SK-N-SH (cell line): ENCODE measurements at regions not wholly inside any gene's neighbourhood (a gene's known extent, or its start where the extent isn't known, plus 50 kb on each side); places are given as distances from the start of the nearest gene placed in this dataset.

Source experiments
- CTCF ChIA-PET: fragments of 300-600, 350-600 bp; formaldehyde crosslinking; extraction: SDS; loops from one replicate; lab custom pipeline; 2021; lab: Yijun Ruan, JAX
- POLR2A ChIA-PET: fragments of 350-600 bp; sonication (Branson Sonifier 250); formaldehyde crosslinking; extraction: SDS; loops from one replicate; lab custom pipeline; 2020; ENCODE audit warnings: antibody characterized with exemption, inconsistent platforms; lab: Yijun Ruan, JAX
- DNase-seq: peaks from one replicate; pipeline ENCODE4 v3.0.0; 2012
- H2AFZ ChIP-seq: fragments of 200-600 bp; sonication (generic); 2 replicates; pipeline ENCODE4 v1.8.1; 2016; ENCODE audit warnings: antibody characterized with exemption, mild to moderate bottlenecking, low read depth
- H3F3A ChIP-seq: fragments of 200-600 bp; sonication (generic); replicated peaks from 2 replicates; pipeline ENCODE3; 2016; ENCODE audit warnings: antibody characterized with exemption, mild to moderate bottlenecking; ENCODE audit not compliant: insufficient read depth
- H3K27ac ChIP-seq, 2 experiments: fragments of 200-500 bp in 1 of 2; fragments of 200-600 bp in 1 of 2; sonication (Bioruptor generic) in 1 of 2; sonication (generic), shearing (Covaris generic) in 1 of 2; 2 replicates each; pipeline versions ENCODE4 v1.5.1 to v1.6.1; 2014 to 2016; ENCODE audit warnings: low read depth in 2 of 2, inconsistent platforms in 1 of 2, low read length in 1 of 2, mild to moderate bottlenecking in 1 of 2, mixed read lengths in 1 of 2
- H3K27me3 ChIP-seq: fragments of 200-600 bp; sonication (generic), shearing (Covaris generic); 2 replicates; pipeline ENCODE4 v1.6.1; 2016; ENCODE audit warnings: mixed run types; ENCODE audit not compliant: insufficient read depth
- H3K36me3 ChIP-seq, 2 experiments: fragments of 200-500 bp in 1 of 2; fragments of 200-600 bp in 1 of 2; sonication (Bioruptor generic) in 1 of 2; sonication (generic) in 1 of 2; replicated peaks in 1 of 2; 2 replicates each; pipeline versions ENCODE3 to v1.5.1; 2014 to 2016; ENCODE audit warnings: low read length in 1 of 2, mild to moderate bottlenecking in 1 of 2; ENCODE audit not compliant: insufficient read depth in 2 of 2, control insufficient read depth in 1 of 2
- H3K4me1 ChIP-seq, 2 experiments: fragments of 200-500 bp in 1 of 2; fragments of 200-600 bp in 1 of 2; sonication (Bioruptor generic) in 1 of 2; sonication (generic), shearing (Covaris generic) in 1 of 2; 2 replicates each; pipeline versions ENCODE4 v1.5.1 to v1.6.1; 2014 to 2016; ENCODE audit warnings: low read depth in 1 of 2, low read length in 1 of 2, mixed run types in 1 of 2; ENCODE audit not compliant: insufficient read depth in 2 of 2, control insufficient read depth in 1 of 2
- H3K4me2 ChIP-seq: fragments of 200-600 bp; sonication (generic), shearing (Covaris generic); 2 replicates; pipeline ENCODE4 v1.6.1; 2017; ENCODE audit warnings: mixed run types
- H3K4me3 ChIP-seq, 2 experiments: fragments of 200-500 bp in 1 of 2; fragments of 200-600 bp in 1 of 2; sonication (Bioruptor generic) in 1 of 2; sonication (generic), shearing (Covaris generic) in 1 of 2; 2 replicates each; pipeline versions ENCODE4 v1.5.1 to v1.8.1; 2014 to 2016; ENCODE audit warnings: low read depth in 2 of 2, inconsistent platforms in 1 of 2, low read length in 1 of 2, mild to moderate bottlenecking in 1 of 2, mixed read lengths in 1 of 2, moderate library complexity in 1 of 2
- H3K79me2 ChIP-seq: fragments of 200-600 bp; sonication (generic); 2 replicates; pipeline ENCODE4 v1.8.1; 2017; ENCODE audit warnings: mild to moderate bottlenecking; ENCODE audit not compliant: insufficient read depth
- H3K9ac ChIP-seq: fragments of 200-600 bp; sonication (generic); 2 replicates; pipeline ENCODE4 v1.6.1; 2017; ENCODE audit warnings: mixed run types
- H3K9me2 ChIP-seq: fragments of 200-600 bp; sonication (generic); 2 replicates; pipeline ENCODE4 v1.6.1; 2017; ENCODE audit warnings: mixed run types
- H3K9me3 ChIP-seq: fragments of 200-600 bp; sonication (generic); 2 replicates; pipeline ENCODE4 v1.6.1; 2017; ENCODE audit warnings: mixed run types, mild to moderate bottlenecking, moderate library complexity
- H4K20me1 ChIP-seq: fragments of 200-600 bp; sonication (generic); 2 replicates; pipeline ENCODE4 v1.6.1; 2017; ENCODE audit warnings: mild to moderate bottlenecking, mixed run types; ENCODE audit not compliant: insufficient read depth
- ELF1 ChIP-seq: IDR thresholded peaks from 2 replicates; pipeline ENCODE4 v1.4.0; 2012
- EP300 ChIP-seq, 2 experiments: IDR thresholded peaks; 2 replicates each; pipeline versions ENCODE4 v1.4.0 to v1.6.1; 2012; ENCODE audit warnings: borderline replicate concordance in 1 of 2, low read depth in 1 of 2, low read length in 1 of 2
- EZH2phosphoT487 ChIP-seq: fragments of 200-600 bp; sonication (generic); IDR thresholded peaks from 2 replicates; pipeline ENCODE4 v1.6.1; 2017; ENCODE audit warnings: low read depth, mixed run types, mild to moderate bottlenecking, antibody characterized with exemption, moderate library complexity, borderline replicate concordance
- FOXJ3 ChIP-seq: sonication (generic); formaldehyde crosslinking; IDR thresholded peaks from 2 replicates; pipeline ENCODE4 v1.5.1; 2020; ENCODE audit warnings: mild to moderate bottlenecking, missing genetic modification reagents
- GABPA ChIP-seq: IDR thresholded peaks from 2 replicates; pipeline ENCODE4 v1.4.0; 2012; ENCODE audit warnings: low read depth, mild to moderate bottlenecking
- JUND ChIP-seq: IDR thresholded peaks from 2 replicates; pipeline ENCODE4 v1.4.0; 2012
- MEF2A ChIP-seq: IDR thresholded peaks from 2 replicates; pipeline ENCODE4 v1.4.0; 2012; ENCODE audit warnings: low read depth, borderline replicate concordance
- NFIC ChIP-seq: IDR thresholded peaks from 2 replicates; pipeline ENCODE4 v1.4.0; 2012; ENCODE audit warnings: borderline replicate concordance
- NRF1 ChIP-seq: IDR thresholded peaks from 2 replicates; pipeline ENCODE4 v1.6.1; 2012; ENCODE audit warnings: low read depth, mild to moderate bottlenecking, low read length
- PBX3 ChIP-seq: IDR thresholded peaks from 2 replicates; pipeline ENCODE4; 2012
- RAD21 ChIP-seq: IDR thresholded peaks from 2 replicates; pipeline ENCODE4 v1.6.1; 2012; ENCODE audit warnings: mild to moderate bottlenecking, low read length
- RCOR1 ChIP-seq: fragments of 150-350 bp; IDR thresholded peaks from 2 replicates; pipeline ENCODE4 v1.6.1; 2017; ENCODE audit warnings: antibody characterized with exemption, low read length
- SMC3 ChIP-seq: IDR thresholded peaks from 2 replicates; pipeline ENCODE4 v1.6.1; 2012; ENCODE audit warnings: low read depth, low read length, improper control_type of control experiment
- TAF1 ChIP-seq: IDR thresholded peaks from 2 replicates; pipeline ENCODE4 v1.6.1; 2012; ENCODE audit warnings: low read depth, mild to moderate bottlenecking, low read length, moderate library complexity, borderline replicate concordance
- TCF12 ChIP-seq: IDR thresholded peaks from 2 replicates; pipeline ENCODE4 v1.4.0; 2012
- TEAD4 ChIP-seq: IDR thresholded peaks from 2 replicates; pipeline ENCODE4 v1.4.0; 2012; ENCODE audit warnings: mild to moderate bottlenecking, borderline replicate concordance; ENCODE audit not compliant: insufficient read depth
- USF1 ChIP-seq: IDR thresholded peaks from 2 replicates; pipeline ENCODE4 v1.4.0; 2012; ENCODE audit warnings: low read depth, borderline replicate concordance
- WGBS: methylation state at CpG from one replicate; pipeline ENCODE4 v1.1.6; 2017; ENCODE audit warnings: low lambda C conversion rate; 5-methylcytosine and 5-hydroxymethylcytosine counted together
- TF ChIP-seq, protein P1 (sequence below): IDR thresholded peaks from 2 replicates; pipeline ENCODE4 v1.6.1; 2012; ENCODE audit warnings: mild to moderate bottlenecking, low read depth, low read length, moderate library complexity
- TF ChIP-seq, protein P2 (sequence below): fragments of 150-350 bp; IDR thresholded peaks from 2 replicates; pipeline ENCODE4 v1.6.1; 2017; ENCODE audit warnings: antibody characterized with exemption, low read length, low read depth, borderline replicate concordance
- TF ChIP-seq, protein P3 (sequence below): IDR thresholded peaks from 2 replicates; pipeline ENCODE4 v1.4.0; 2012; ENCODE audit warnings: low read depth, borderline replicate concordance

DNA sequence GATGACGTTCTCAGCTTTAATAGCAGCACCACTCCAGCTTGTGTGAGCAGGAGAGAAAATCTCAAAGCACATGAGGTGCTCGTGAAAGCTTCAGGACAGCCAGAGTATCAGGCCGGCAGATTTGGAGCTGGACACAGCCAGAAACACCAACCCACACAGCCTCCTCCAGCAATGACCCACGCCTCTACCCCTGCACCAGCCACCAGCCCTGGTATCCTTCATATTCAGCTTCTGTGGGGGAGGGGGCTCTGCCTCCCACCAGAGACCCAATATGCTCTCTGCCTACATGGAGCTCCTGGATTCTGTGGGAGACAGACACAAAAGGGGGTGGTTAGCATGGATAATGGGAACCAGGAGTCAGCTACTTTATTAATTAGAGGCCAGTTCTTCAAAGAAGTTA, 133.6 kb upstream of the FMN2 start (continued):
- TF ChIP-seq, protein P1, sequence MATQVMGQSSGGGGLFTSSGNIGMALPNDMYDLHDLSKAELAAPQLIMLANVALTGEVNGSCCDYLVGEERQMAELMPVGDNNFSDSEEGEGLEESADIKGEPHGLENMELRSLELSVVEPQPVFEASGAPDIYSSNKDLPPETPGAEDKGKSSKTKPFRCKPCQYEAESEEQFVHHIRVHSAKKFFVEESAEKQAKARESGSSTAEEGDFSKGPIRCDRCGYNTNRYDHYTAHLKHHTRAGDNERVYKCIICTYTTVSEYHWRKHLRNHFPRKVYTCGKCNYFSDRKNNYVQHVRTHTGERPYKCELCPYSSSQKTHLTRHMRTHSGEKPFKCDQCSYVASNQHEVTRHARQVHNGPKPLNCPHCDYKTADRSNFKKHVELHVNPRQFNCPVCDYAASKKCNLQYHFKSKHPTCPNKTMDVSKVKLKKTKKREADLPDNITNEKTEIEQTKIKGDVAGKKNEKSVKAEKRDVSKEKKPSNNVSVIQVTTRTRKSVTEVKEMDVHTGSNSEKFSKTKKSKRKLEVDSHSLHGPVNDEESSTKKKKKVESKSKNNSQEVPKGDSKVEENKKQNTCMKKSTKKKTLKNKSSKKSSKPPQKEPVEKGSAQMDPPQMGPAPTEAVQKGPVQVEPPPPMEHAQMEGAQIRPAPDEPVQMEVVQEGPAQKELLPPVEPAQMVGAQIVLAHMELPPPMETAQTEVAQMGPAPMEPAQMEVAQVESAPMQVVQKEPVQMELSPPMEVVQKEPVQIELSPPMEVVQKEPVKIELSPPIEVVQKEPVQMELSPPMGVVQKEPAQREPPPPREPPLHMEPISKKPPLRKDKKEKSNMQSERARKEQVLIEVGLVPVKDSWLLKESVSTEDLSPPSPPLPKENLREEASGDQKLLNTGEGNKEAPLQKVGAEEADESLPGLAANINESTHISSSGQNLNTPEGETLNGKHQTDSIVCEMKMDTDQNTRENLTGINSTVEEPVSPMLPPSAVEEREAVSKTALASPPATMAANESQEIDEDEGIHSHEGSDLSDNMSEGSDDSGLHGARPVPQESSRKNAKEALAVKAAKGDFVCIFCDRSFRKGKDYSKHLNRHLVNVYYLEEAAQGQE, result no peak
- TF ChIP-seq NFIC (no peak), PBX3 (no peak), FOXJ3 (CRISPR knock-in tag) (no peak), EP300 (IDR thresholded peaks at IDR 0.05; ENCODE audit: borderline replicate concordance in 1 of 2, low read depth in 1 of 2, low read length in 1 of 2) (no peak), RAD21 (no peak), TCF12 (no peak), MEF2A (no peak)

- Histone ChIP-seq H3K9me3 (no peaks in the 10 kb centered on the region), H3K79me2 (no peaks in the 10 kb centered on the region), H3K36me3 (no peaks in the 10 kb centered on the region), H3K27ac (no peak overlapping the region; a peak in 1 of 4 replicates), H3K4me2 (no peak overlapping the region), H4K20me1 (no peaks in the 10 kb centered on the region), H3K4me1 (peaks cover 0 to 25% of the 10 kb centered on the region in 2 experiments; a peak in 2 of 4 replicates), H3K4me3 (no peak overlapping the region), H3K9ac (no peak overlapping the region), H2AFZ (no peak overlapping the region)
- ChIA-PET CTCF (interaction anchor here (1.0 to 2.3 kb wide), 4 partner anchors 9 to 23 kb away, joined by 3 to 23 read pairs (median 6); no protein-coding TSS in a partner anchor), POLR2A (no interaction called here)
- WGBS, result 38% methylated on average over 2 of the region's 2 CpGs
- TF ChIP-seq USF1 (no peak), TCF12 (no peak), TEAD4 (no peak), ELF1 (no peak), FOXJ3 (CRISPR knock-in tag) (no peak), MEF2A (no peak), GABPA (no peak), RCOR1 (no peak), EZH2phosphoT487 (no peak), NRF1 (no peak), SMC3 (no peak), JUND (no peak), RAD21 (no peak), TAF1 (no peak)
- TF ChIP-seq, protein P2, sequence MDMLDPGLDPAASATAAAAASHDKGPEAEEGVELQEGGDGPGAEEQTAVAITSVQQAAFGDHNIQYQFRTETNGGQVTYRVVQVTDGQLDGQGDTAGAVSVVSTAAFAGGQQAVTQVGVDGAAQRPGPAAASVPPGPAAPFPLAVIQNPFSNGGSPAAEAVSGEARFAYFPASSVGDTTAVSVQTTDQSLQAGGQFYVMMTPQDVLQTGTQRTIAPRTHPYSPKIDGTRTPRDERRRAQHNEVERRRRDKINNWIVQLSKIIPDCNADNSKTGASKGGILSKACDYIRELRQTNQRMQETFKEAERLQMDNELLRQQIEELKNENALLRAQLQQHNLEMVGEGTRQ, result no peak
- TF ChIP-seq, protein P1, result no peak
- TF ChIP-seq, protein P3, sequence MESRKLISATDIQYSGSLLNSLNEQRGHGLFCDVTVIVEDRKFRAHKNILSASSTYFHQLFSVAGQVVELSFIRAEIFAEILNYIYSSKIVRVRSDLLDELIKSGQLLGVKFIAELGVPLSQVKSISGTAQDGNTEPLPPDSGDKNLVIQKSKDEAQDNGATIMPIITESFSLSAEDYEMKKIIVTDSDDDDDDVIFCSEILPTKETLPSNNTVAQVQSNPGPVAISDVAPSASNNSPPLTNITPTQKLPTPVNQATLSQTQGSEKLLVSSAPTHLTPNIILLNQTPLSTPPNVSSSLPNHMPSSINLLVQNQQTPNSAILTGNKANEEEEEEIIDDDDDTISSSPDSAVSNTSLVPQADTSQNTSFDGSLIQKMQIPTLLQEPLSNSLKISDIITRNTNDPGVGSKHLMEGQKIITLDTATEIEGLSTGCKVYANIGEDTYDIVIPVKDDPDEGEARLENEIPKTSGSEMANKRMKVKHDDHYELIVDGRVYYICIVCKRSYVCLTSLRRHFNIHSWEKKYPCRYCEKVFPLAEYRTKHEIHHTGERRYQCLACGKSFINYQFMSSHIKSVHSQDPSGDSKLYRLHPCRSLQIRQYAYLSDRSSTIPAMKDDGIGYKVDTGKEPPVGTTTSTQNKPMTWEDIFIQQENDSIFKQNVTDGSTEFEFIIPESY, result no peak
- TF ChIP-seq, all 33 proteins: peak for 0
- DNase-seq, result no peak
- H3K9me2 ChIP-seq, result no peaks in the 10 kb centered on the region
- peaks cover 4% of the 10 kb centered on the region; the same call in 1 of the 2 replicates for H3K27me3 ChIP-seq
- no peaks in the 10 kb centered on the region for H3F3A ChIP-seq
These were observed 131.3 kb upstream of the FMN2 start for GRCh38 chr1:239960366-239960765.
